ENCODE measurements at regions not wholly inside any gene's neighbourhood (a gene's known extent, or its start where the extent isn't known, plus 50 kb on each side); places are given as distances from the start of the nearest gene placed in this dataset.
"Not testable (repeated sequence)": the region's sequence is repeated elsewhere in the genome, so short reads cannot be mapped to it uniquely, and the experiment has no call there.

DNA sequence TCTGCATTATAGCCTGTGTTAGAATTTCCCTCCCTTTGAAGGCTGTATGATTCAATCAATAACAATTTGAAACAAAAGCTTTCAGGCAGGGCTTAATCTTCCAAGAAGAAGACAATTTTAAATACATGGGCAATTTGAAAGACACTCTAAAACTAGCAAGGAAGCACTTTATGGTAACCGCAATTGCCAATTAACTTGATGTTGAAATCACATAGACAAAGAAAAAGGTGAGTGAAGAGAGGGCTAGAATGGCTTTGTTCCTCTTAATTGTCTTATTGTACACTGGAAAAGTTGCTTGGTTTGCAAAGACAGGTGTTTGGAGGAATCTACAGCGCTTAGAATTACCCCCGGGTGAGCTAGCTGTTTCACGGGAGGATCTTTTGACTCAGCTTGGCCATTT is 74.4 kb upstream of the PRKX start:
- TF ChIP-seq, protein P1, sequence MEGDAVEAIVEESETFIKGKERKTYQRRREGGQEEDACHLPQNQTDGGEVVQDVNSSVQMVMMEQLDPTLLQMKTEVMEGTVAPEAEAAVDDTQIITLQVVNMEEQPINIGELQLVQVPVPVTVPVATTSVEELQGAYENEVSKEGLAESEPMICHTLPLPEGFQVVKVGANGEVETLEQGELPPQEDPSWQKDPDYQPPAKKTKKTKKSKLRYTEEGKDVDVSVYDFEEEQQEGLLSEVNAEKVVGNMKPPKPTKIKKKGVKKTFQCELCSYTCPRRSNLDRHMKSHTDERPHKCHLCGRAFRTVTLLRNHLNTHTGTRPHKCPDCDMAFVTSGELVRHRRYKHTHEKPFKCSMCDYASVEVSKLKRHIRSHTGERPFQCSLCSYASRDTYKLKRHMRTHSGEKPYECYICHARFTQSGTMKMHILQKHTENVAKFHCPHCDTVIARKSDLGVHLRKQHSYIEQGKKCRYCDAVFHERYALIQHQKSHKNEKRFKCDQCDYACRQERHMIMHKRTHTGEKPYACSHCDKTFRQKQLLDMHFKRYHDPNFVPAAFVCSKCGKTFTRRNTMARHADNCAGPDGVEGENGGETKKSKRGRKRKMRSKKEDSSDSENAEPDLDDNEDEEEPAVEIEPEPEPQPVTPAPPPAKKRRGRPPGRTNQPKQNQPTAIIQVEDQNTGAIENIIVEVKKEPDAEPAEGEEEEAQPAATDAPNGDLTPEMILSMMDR (IDR thresholded peaks at IDR 0.05) = no peak
- Histone ChIP-seq H3K27ac (no peak overlapping the region), H3K4me3 (no peak overlapping the region), H3K27me3 (no peaks in the 10 kb centered on the region), H3K4me1 (no peaks in the 10 kb centered on the region), H3K9me3 (peaks cover 0 to 3% (median 0%) of the 10 kb centered on the region in 3 donors), H3K36me3 (no peaks in the 10 kb centered on the region)
- DNase-seq = no peak
- intact Hi-C loops (cut with DNase I; ENCODE audit: low total_unique reads) = no loop called here

DNA sequence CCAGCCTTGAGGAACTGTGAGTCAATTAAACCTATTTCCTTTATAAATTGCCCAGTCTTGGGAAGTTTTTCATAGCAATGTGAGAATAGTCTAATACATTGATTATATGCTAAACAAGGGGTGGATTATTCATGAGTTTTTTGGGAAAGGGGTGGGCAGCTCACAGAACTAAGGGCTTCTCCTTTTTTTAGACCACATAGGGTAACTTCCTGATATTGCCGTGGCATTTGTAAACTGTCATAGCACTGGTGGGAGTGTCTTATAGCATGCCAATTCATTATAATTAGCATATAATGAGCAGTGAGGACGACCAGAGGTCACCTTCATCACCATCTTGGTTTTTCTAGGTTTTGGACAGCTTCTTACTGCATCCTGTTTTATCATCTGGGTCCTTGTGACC is 72.4 kb upstream of the PRKX start:
- DNase-seq; intact Hi-C loops (cut with DNase I; ENCODE audit: low total_unique reads); H3K9me3 ChIP-seq; H3K27me3 ChIP-seq; H3K27ac ChIP-seq; H3K4me1 ChIP-seq; H3K36me3 ChIP-seq; H3K4me3 ChIP-seq: not testable (repeated sequence)

DNA sequence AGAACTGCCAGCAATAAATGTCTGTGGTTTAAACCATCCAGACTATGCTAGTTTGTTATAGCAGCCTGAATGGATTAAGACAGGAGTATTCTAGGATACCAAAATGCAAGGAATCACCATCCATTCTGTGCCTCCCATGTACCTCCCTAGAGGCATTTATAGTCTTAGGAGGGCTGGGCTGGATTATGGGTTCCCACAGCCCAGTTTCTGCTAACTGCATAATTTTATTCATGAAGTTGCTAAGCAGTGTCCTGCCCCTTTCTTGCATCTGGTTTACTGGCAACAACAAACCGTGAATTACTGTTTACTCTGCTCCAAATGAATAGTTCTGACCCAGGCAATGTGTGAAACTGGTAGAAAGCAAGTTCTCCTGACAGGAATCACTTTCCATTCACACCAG is 67.1 kb upstream of the PRKX start:
- no peaks in the 10 kb centered on the region for H3K36me3 ChIP-seq
- H3K9me3 ChIP-seq = peaks cover 0 to 9% (median 0%) of the 10 kb centered on the region in 3 donors
- no peak for DNase-seq
- no peak overlapping the region for H3K27ac ChIP-seq
- H3K4me3 ChIP-seq = no peak overlapping the region
- intact Hi-C loops (cut with DNase I; ENCODE audit: low total_unique reads) = no loop called here
- no peaks in the 10 kb centered on the region for H3K4me1 ChIP-seq
- no peaks in the 10 kb centered on the region for H3K27me3 ChIP-seq
- TF ChIP-seq, protein P1 (IDR thresholded peaks at IDR 0.05) = no peak

DNA sequence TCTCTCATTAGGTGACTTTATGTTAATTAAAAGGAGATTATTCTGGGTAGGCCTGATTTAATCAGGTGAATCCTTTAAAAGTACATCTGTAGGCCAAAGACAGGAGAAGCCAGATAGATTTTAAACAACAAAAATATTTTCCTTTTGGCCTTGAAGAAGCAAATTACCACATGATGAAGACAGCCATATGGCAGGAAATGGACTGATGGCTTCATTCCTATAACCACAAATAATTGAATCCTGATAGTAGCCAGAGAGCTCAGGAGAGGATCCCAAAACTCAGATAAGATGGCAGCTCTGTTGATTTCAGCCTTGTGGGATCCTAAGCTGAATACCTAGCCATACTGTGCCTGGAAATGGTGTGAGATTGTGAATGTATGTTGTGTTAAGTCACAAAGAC is 66.1 kb upstream of the PRKX start:
- Histone ChIP-seq H3K9me3 (peaks cover 0 to 9% (median 0%) of the 10 kb centered on the region in 3 donors), H3K27me3 (no peaks in the 10 kb centered on the region), H3K27ac (no peak overlapping the region), H3K4me3 (no peak overlapping the region), H3K4me1 (no peaks in the 10 kb centered on the region), H3K36me3 (no peaks in the 10 kb centered on the region)
- intact Hi-C loops (cut with DNase I; ENCODE audit: low total_unique reads) = no loop called here
- no peak for DNase-seq
- TF ChIP-seq, protein P1 (IDR thresholded peaks at IDR 0.05) = no peak

DNA sequence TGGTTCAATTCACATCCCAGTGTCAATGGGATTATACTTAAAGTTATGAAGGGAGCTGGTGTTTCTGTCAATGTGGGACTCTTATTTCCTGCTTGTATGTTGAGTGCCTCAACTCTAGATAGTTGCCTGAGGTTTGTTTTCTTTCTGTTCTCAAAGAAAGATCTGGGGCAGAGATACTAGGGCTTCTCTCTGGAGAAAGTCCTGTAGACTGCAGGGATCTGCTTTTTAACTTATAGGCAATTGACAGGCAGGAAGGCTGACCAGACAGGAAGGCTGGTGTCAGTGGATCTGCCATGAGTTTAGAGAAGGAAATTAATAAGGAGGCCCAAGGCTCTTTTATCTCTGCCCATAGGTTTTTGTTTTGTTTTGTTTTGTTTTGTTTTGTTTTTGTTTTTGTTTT is 64.0 kb upstream of the PRKX start:
- intact Hi-C loops (cut with DNase I; ENCODE audit: low total_unique reads) = no loop called here
- TF ChIP-seq, protein P1 (IDR thresholded peaks at IDR 0.05) = no peak
- no peak overlapping the region for H3K27ac ChIP-seq
- H3K4me1 ChIP-seq = no peaks in the 10 kb centered on the region
- H3K27me3 ChIP-seq = no peaks in the 10 kb centered on the region
- no peak for DNase-seq
- no peaks in the 10 kb centered on the region for H3K36me3 ChIP-seq
- peaks cover 0 to 2% (median 0%) of the 10 kb centered on the region in 3 donors for H3K9me3 ChIP-seq
- no peak overlapping the region for H3K4me3 ChIP-seq

DNA sequence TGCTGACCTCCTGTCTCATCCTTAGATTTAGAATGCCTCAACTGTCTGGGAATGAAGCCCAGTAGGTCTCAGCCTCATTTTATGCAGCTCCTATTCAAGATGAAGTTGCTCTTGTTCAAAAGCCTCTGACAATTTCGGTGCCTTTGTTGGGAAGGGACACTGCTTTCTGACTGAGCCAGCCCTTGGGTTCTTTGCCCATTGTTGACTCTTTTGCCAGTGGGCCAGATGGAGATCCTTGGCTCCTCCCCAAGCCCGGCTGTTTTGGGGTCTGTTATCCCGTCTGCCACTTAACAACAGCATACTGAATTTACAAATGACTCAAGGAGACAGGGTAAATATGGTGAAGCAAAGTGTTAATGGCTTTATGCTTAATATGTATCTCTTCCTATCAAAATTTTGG is 58.3 kb upstream of the PRKX start:
- no peaks in the 10 kb centered on the region for H3K27me3 ChIP-seq
- H3K4me3 ChIP-seq = no peak overlapping the region
- H3K27ac ChIP-seq = no peak overlapping the region
- H3K4me1 ChIP-seq = no peaks in the 10 kb centered on the region
- DNase-seq = no peak
- H3K9me3 ChIP-seq = no peaks in the 10 kb centered on the region
- TF ChIP-seq, protein P1 (IDR thresholded peaks at IDR 0.05) = no peak
- intact Hi-C loops (cut with DNase I; ENCODE audit: low total_unique reads) = no loop called here
- H3K36me3 ChIP-seq = no peaks in the 10 kb centered on the region

Measured in tibial artery (tissue), 4 donors.